H1 (cell line): ENCODE measurements at regions not wholly inside any gene's neighbourhood (a gene's known extent, or its start where the extent isn't known, plus 50 kb on each side); places are given as distances from the start of the nearest gene placed in this dataset.

Experiments used
- CTCF ChIA-PET: fragments of 300-600 bp; sonication (Branson Sonifier 250); formaldehyde crosslinking; loops from one replicate; lab custom pipeline; 2021; ENCODE audit not compliant: partially characterized antibody; lab: Charles Lee
- POLR2A ChIA-PET: fragments of 300-600 bp; sonication (Branson Sonifier 250); formaldehyde crosslinking; loops from one replicate; lab custom pipeline; 2021; ENCODE audit warnings: inconsistent platforms; ENCODE audit not compliant: partially characterized antibody; lab: Charles Lee
- DNase-seq, 2 experiments: peaks; one replicate each; pipeline versions ENCODE4 v3.0.0 to v3.0.0-alpha.2; 2010 to 2022; ENCODE audit warnings: low spot score in 2 of 2, low read depth in 1 of 2, mixed read lengths in 1 of 2
- FAIRE-seq: peaks from 2 replicates; lab custom pipeline; 2011; peaks lifted over from hg19 to GRCh38; lab: Jason Lieb, UNC
- H2AFZ ChIP-seq: 2 replicates; pipeline ENCODE4 v1.8.1; 2012; ENCODE audit warnings: low read length, inconsistent platforms
- H2AK5ac ChIP-seq: 2 replicates; pipeline ENCODE4 v1.6.1; 2013; ENCODE audit warnings: low read depth, low read length
- H2BK120ac ChIP-seq: replicated peaks from 2 replicates; pipeline ENCODE3; 2013; ENCODE audit warnings: low read depth, low read length, inconsistent platforms
- H2BK12ac ChIP-seq: 2 replicates; pipeline ENCODE4 v1.6.1; 2013; ENCODE audit warnings: low read depth, low read length
- H2BK15ac ChIP-seq: 2 replicates; pipeline ENCODE4 v1.6.1; 2013; ENCODE audit warnings: low read length
- H2BK20ac ChIP-seq: 2 replicates; pipeline ENCODE4 v1.6.1; 2013; ENCODE audit warnings: low read length
- H2BK5ac ChIP-seq: 2 replicates; pipeline ENCODE4 v1.6.1; 2013; ENCODE audit warnings: low read depth, low read length
- H3K14ac ChIP-seq: 2 replicates; pipeline ENCODE4 v1.6.1; 2013; ENCODE audit warnings: inconsistent platforms; ENCODE audit not compliant: insufficient read length
- H3K18ac ChIP-seq: 2 replicates; pipeline ENCODE4 v1.6.1; 2013; ENCODE audit warnings: low read length; ENCODE audit errors: extremely low read depth
- H3K23ac ChIP-seq: 2 replicates; pipeline ENCODE4 v1.6.1; 2013; ENCODE audit warnings: inconsistent platforms; ENCODE audit not compliant: insufficient read length
- H3K23me2 ChIP-seq: 2 replicates; pipeline ENCODE4 v1.6.1; 2013; ENCODE audit warnings: low read depth, low read length
- H3K27ac ChIP-seq: 2 replicates; pipeline ENCODE4 v1.6.1; 2011; ENCODE audit warnings: low read depth, low read length, inconsistent platforms
- H3K27me3 ChIP-seq, 4 experiments: replicated peaks in 1 of 4; 1 replicate in 1 of 4; 2 replicates in 3 of 4; pipeline versions ENCODE4 v1.6.1 to v1.8.1; 2011 to 2013; ENCODE audit warnings: low read length in 3 of 4, mild to moderate bottlenecking in 3 of 4, inconsistent platforms in 2 of 4, mixed read lengths in 2 of 4, moderate library complexity in 1 of 4; ENCODE audit not compliant: control insufficient read depth in 3 of 4, insufficient read depth in 3 of 4; ENCODE audit errors: extremely low read depth in 1 of 4
- H3K36me3 ChIP-seq, 4 experiments: 2 replicates each; pipeline versions ENCODE4 v1.6.1 to v1.8.1; 2011 to 2013; ENCODE audit warnings: mild to moderate bottlenecking in 4 of 4, low read length in 3 of 4, moderate library complexity in 2 of 4, control low read depth in 1 of 4, inconsistent platforms in 1 of 4; ENCODE audit not compliant: insufficient read depth in 4 of 4, control insufficient read depth in 2 of 4
- H3K4ac ChIP-seq: replicated peaks from 2 replicates; pipeline ENCODE3; 2013; ENCODE audit warnings: low read length, low read depth, mixed read lengths, inconsistent platforms; ENCODE audit not compliant: insufficient read length
- H3K4me1 ChIP-seq, 4 experiments: replicated peaks in 1 of 4; 1 replicate in 1 of 4; 2 replicates in 3 of 4; pipeline versions ENCODE4 v1.6.1 to v1.8.1; 2011 to 2013; ENCODE audit warnings: low read length in 3 of 4, inconsistent platforms in 2 of 4, mixed read lengths in 1 of 4; ENCODE audit not compliant: insufficient read depth in 4 of 4, control insufficient read depth in 3 of 4
- H3K4me2 ChIP-seq, 2 experiments: 2 replicates each; pipeline versions ENCODE4 v1.6.1 to v1.8.1; 2011 to 2013; ENCODE audit warnings: low read depth in 2 of 2, low read length in 2 of 2, control low read depth in 1 of 2, inconsistent platforms in 1 of 2, mild to moderate bottlenecking in 1 of 2; ENCODE audit not compliant: insufficient read depth in 1 of 2
- H3K4me3 ChIP-seq, 4 experiments: fragments of 200-600, 300-600 bp in 1 of 4; sonication (generic), shearing (Covaris generic), sonication (Bioruptor Twin) in 1 of 4; 2 replicates each; pipeline versions ENCODE4 v1.5.1 to v1.8.1; 2011 to 2016; ENCODE audit warnings: low read length in 4 of 4, low read depth in 3 of 4, control low read depth in 2 of 4, inconsistent platforms in 2 of 4, mild to moderate bottlenecking in 2 of 4, mixed read lengths in 1 of 4, moderate library complexity in 1 of 4; ENCODE audit not compliant: insufficient read depth in 2 of 4; ENCODE audit errors: extremely low read depth in 1 of 4
- H3K56ac ChIP-seq: replicated peaks from 2 replicates; pipeline ENCODE3; 2013; ENCODE audit warnings: low read depth, mild to moderate bottlenecking, mixed read lengths, low read length, inconsistent platforms; ENCODE audit not compliant: insufficient read length
- H3K79me1 ChIP-seq: 2 replicates; pipeline ENCODE4 v1.6.1; 2013; ENCODE audit warnings: low read depth, low read length, control low read depth
- H3K79me2 ChIP-seq, 2 experiments: 2 replicates each; pipeline versions ENCODE4 v1.6.1 to v1.8.1; 2012 to 2013; ENCODE audit warnings: low read length in 2 of 2, mild to moderate bottlenecking in 2 of 2, inconsistent platforms in 1 of 2; ENCODE audit not compliant: insufficient read depth in 2 of 2, control insufficient read depth in 1 of 2
- H3K9ac ChIP-seq, 4 experiments: replicated peaks in 1 of 4; 1 replicate in 1 of 4; 2 replicates in 3 of 4; pipeline versions ENCODE4 v1.6.1 to v1.8.1; 2011 to 2013; ENCODE audit warnings: low read depth in 3 of 4, low read length in 3 of 4, control low read depth in 2 of 4, mild to moderate bottlenecking in 2 of 4, moderate library complexity in 2 of 4, inconsistent platforms in 1 of 4; ENCODE audit errors: extremely low read depth in 1 of 4
- H3K9me3 ChIP-seq, 2 experiments: 2 replicates each; pipeline versions ENCODE4 v1.6.1 to v1.8.1; 2012 to 2013; ENCODE audit warnings: mild to moderate bottlenecking in 2 of 2, moderate library complexity in 2 of 2, control low read depth in 1 of 2, inconsistent platforms in 1 of 2, low read depth in 1 of 2, low read length in 1 of 2, mixed read lengths in 1 of 2; ENCODE audit not compliant: insufficient read depth in 2 of 2
- H4K20me1 ChIP-seq, 2 experiments: replicated peaks in 1 of 2; 2 replicates each; pipeline versions ENCODE3 to v1.8.1; 2011 to 2013; ENCODE audit warnings: inconsistent platforms in 2 of 2, low read length in 2 of 2, mild to moderate bottlenecking in 1 of 2; ENCODE audit not compliant: insufficient read depth in 2 of 2, control insufficient read depth in 1 of 2
- H4K5ac ChIP-seq: 2 replicates; pipeline ENCODE4 v1.6.1; 2013; ENCODE audit warnings: low read length, low read depth, mixed read lengths, inconsistent platforms; ENCODE audit not compliant: insufficient read length
- H4K8ac ChIP-seq: 2 replicates; pipeline ENCODE4 v1.8.0; 2013; ENCODE audit warnings: mild to moderate bottlenecking, moderate library complexity, low read length, inconsistent platforms; ENCODE audit not compliant: insufficient read depth; ENCODE audit errors: extremely low read depth
- H4K91ac ChIP-seq: replicated peaks from 2 replicates; pipeline ENCODE3; 2013; ENCODE audit warnings: low read length, mixed read lengths, inconsistent platforms; ENCODE audit not compliant: insufficient read length
- ASH2L ChIP-seq: fragments of 200-600, 300-600 bp; sonication (generic); IDR thresholded peaks from one replicate; pipeline ENCODE4 v1.7.1; 2017; ENCODE audit warnings: low read length
- CHD1 ChIP-seq: IDR thresholded peaks from 2 replicates; pipeline ENCODE4 v1.6.1; 2012; ENCODE audit warnings: low read depth, low read length, improper control_type of control experiment
- EGR1 ChIP-seq: IDR thresholded peaks from 2 replicates; pipeline ENCODE4 v1.6.1; 2011; ENCODE audit warnings: low read depth, low read length, borderline replicate concordance
- GTF2F1 ChIP-seq: IDR thresholded peaks from 2 replicates; pipeline ENCODE4 v1.6.1; 2012; ENCODE audit warnings: low read depth, low read length, improper control_type of control experiment, borderline replicate concordance
- JUND ChIP-seq: IDR thresholded peaks from 2 replicates; pipeline ENCODE4 v1.6.1; 2011; ENCODE audit warnings: mild to moderate bottlenecking, improper control_type of control experiment, low read length
- SP4 ChIP-seq: IDR thresholded peaks from 2 replicates; pipeline ENCODE4 v1.6.1; 2012; ENCODE audit warnings: low read length, inconsistent platforms
- TBP ChIP-seq: IDR thresholded peaks from 2 replicates; pipeline ENCODE4 v1.6.1; 2011; ENCODE audit warnings: low read depth, low read length, improper control_type of control experiment
- YY1 ChIP-seq: IDR thresholded peaks from 2 replicates; pipeline ENCODE4 v1.6.1; 2011; ENCODE audit warnings: low read depth, mild to moderate bottlenecking, low read length
- WGBS, 2 experiments: shearing (Covaris generic) in 1 of 2; methylation state at CpG; one replicate each; pipeline versions ENCODE4 v1.1.6 to v1.1.7; 2013 to 2015; ENCODE audit warnings: low lambda C conversion rate in 2 of 2, mixed read lengths in 2 of 2, inconsistent platforms in 1 of 2, low coverage in 1 of 2, missing lambda C conversion rate in 1 of 2; ENCODE audit not compliant: insufficient replicate concordance in 2 of 2, insufficient coverage in 1 of 2, insufficient read length in 1 of 2; ENCODE audit errors: extremely low coverage in 1 of 2, missing lambda C conversion rate in 1 of 2; 5-methylcytosine and 5-hydroxymethylcytosine counted together

DNA sequence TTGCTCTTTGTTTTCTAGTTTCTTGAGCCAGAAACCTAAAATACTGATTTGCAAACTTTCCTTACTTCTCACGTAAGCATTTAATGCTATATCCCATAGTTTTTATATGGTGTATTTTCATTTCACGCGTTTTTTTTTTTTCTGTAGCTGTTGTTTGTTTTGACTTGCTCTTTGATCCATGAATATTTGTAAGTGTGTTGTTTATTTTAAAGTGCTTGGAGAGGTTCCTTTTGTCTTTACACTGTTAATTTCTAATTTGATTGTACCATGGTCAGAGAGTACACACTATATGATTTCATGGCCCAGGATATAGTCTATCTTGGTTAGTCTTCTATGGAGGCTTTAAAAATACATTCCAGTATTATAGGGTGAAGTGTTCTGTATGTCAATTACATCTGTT is 84.8 kb upstream of the RNF217 start:
- Histone ChIP-seq H4K5ac (no peak overlapping the region), H2BK20ac (no peak overlapping the region), H2BK120ac (no peak overlapping the region), H3K56ac (no peak overlapping the region), H2BK5ac (no peak overlapping the region), H3K23me2 (no peaks in the 10 kb centered on the region), H3K4me1 (no peaks in the 10 kb centered on the region), H4K8ac (no peak overlapping the region), H3K23ac (no peak overlapping the region), H3K79me2 (no peaks in the 10 kb centered on the region), H2BK15ac (no peak overlapping the region), H2BK12ac (no peak overlapping the region), H3K14ac (no peak overlapping the region)
- TF ChIP-seq EGR1 (no peak), SP4 (no peak), TBP (no peak), YY1 (no peak), GTF2F1 (no peak), ASH2L (no peak), JUND (no peak), CHD1 (no peak)
- TF ChIP-seq, all 59 proteins: peak for 0
- Histone ChIP-seq H3K18ac (no peak overlapping the region), H3K79me1 (no peaks in the 10 kb centered on the region), H3K4me2 (no peak overlapping the region), H3K4ac (no peak overlapping the region), H3K27me3 (no peaks in the 10 kb centered on the region), H3K9ac (no peak overlapping the region), H4K20me1 (no peaks in the 10 kb centered on the region), H3K9me3 (no peaks in the 10 kb centered on the region), H3K4me3 (no peak overlapping the region), H2AFZ (no peak overlapping the region), H2AK5ac (no peak overlapping the region), H3K27ac (no peak overlapping the region), H3K36me3 (no peaks in the 10 kb centered on the region), H4K91ac (no peak overlapping the region)
- no peak for FAIRE-seq
- WGBS, 2 experiments, result 59% methylated on average over 3 of the region's 3 CpGs; no CpG with 5 or more reads in 1 of the 2 experiments
- POLR2A ChIA-PET, result no interaction called here
- CTCF ChIA-PET, result interaction anchor here (0.6 to 1.6 kb wide), 3 partner anchors 66 to 389 kb away, joined by 3 to 4 read pairs (median 3); no protein-coding TSS in a partner anchor
- DNase-seq, result no peak
